Frontal cortex (tissue), 3 donors: ENCODE measurements at regions not wholly inside any gene's neighbourhood (a gene's known extent, or its start where the extent isn't known, plus 50 kb on each side); places are given as distances from the start of the nearest gene placed in this dataset.

Experiments used
- DNase-seq, 2 donors: peaks; one replicate each; pipeline ENCODE4 v3.0.0; 2012; ENCODE audit warnings: low spot score in 2 of 2
- FAIRE-seq: peaks from 2 replicates; lab custom pipeline; 2012; peaks lifted over from hg19 to GRCh38; lab: Jason Lieb, UNC
- donor health status: control.
- donor health status: control.
- donor health status: control.

- no peak for DNase-seq
- no peak for FAIRE-seq
Measured at GRCh38 chr2:102950371-102950946, 188.6 kb downstream of the TMEM182 start.

GRCh38 chr2:102951249-102951648 lies 189.4 kb downstream of the TMEM182 start:
- DNase-seq (no peak), FAIRE-seq (no peak)

GRCh38 chr2:102967451-102967850 lies 205.6 kb downstream of the TMEM182 start:
- DNase-seq (no peak), FAIRE-seq (no peak)

GRCh38 chr2:102968375-102968774 lies 206.5 kb downstream of the TMEM182 start:
- FAIRE-seq = no peak
- DNase-seq = no peak

GRCh38 chr2:102971701-102972100 lies 209.9 kb downstream of the TMEM182 start:
- no peak for DNase-seq
- no peak for FAIRE-seq

- DNase-seq (peak in 1 of 2 donors; percentile 19), FAIRE-seq (no peak)
Measured at GRCh38 chr2:102975996-102976975, 214.5 kb downstream of the TMEM182 start.

GRCh38 chr2:102977426-102978090 lies 215.7 kb downstream of the TMEM182 start:
- FAIRE-seq = no peak
- DNase-seq = no peak

GRCh38 chr2:102978091-102978490 lies 216.3 kb downstream of the TMEM182 start:
- DNase-seq = no peak

GRCh38 chr2:102979429-102979828 lies 217.6 kb downstream of the TMEM182 start:
- FAIRE-seq (no peak), DNase-seq (no peak)

More at GRCh38 chr2:102978091-102978490, 216.3 kb downstream of the TMEM182 start:
- FAIRE-seq = no peak

GRCh38 chr2:102983786-102984185 lies 222.0 kb downstream of the TMEM182 start:
- FAIRE-seq = no peak
- DNase-seq = no peak

GRCh38 chr2:102986826-102987490 lies 225.1 kb downstream of the TMEM182 start:
- no peak for DNase-seq

GRCh38 chr2:102992607-102993006 lies 230.8 kb downstream of the TMEM182 start:
- no peak for FAIRE-seq

More at GRCh38 chr2:102986826-102987490, 225.1 kb downstream of the TMEM182 start:
- no peak for FAIRE-seq

GRCh38 chr2:102999958-103000357 lies 238.1 kb downstream of the TMEM182 start:
- no peak for FAIRE-seq
- no peak for DNase-seq

More at GRCh38 chr2:102992607-102993006, 230.8 kb downstream of the TMEM182 start:
- DNase-seq = no peak

- FAIRE-seq (no peak), DNase-seq (no peak)
Measured at GRCh38 chr2:103002954-103003353, 241.1 kb downstream of the TMEM182 start.

GRCh38 chr2:103003750-103004260 lies 242.0 kb downstream of the TMEM182 start:
- DNase-seq (no peak), FAIRE-seq (no peak)

- FAIRE-seq (no peak), DNase-seq (no peak)
Measured at GRCh38 chr2:103004426-103004942, 242.7 kb downstream of the TMEM182 start.

GRCh38 chr2:103005393-103005792 lies 243.6 kb downstream of the TMEM182 start:
- DNase-seq = no peak
- no peak for FAIRE-seq

- FAIRE-seq (no peak), DNase-seq (no peak)
Measured at GRCh38 chr2:103007086-103007485, 245.3 kb downstream of the TMEM182 start.

GRCh38 chr2:103008586-103008985 lies 246.8 kb downstream of the TMEM182 start:
- no peak for FAIRE-seq

GRCh38 chr2:103009871-103010270 lies 248.0 kb downstream of the TMEM182 start:
- no peak for FAIRE-seq
- no peak for DNase-seq

More at GRCh38 chr2:103008586-103008985, 246.8 kb downstream of the TMEM182 start:
- no peak for DNase-seq
